ENCODE measurements at regions not wholly inside any gene's neighbourhood (a gene's known extent, or its start where the extent isn't known, plus 50 kb on each side); places are given as distances from the start of the nearest gene placed in this dataset.

- TF ChIP-seq NR3C1 (CRISPR knock-in tag; conservative IDR thresholded peaks at IDR 0.05; ENCODE audit: low read depth) (no peak), NFYB (CRISPR knock-in tag; conservative IDR thresholded peaks at IDR 0.05; ENCODE audit: low read depth) (no peak), NFE2L1 (CRISPR knock-in tag; IDR thresholded peaks at IDR 0.05) (no peak), E2F4 (CRISPR knock-in tag; IDR thresholded peaks at IDR 0.05; ENCODE audit: borderline replicate concordance, low read depth) (no peak), ATF3 (CRISPR knock-in tag; conservative IDR thresholded peaks at IDR 0.05) (no peak), FOXP1 (CRISPR knock-in tag; IDR thresholded peaks at IDR 0.05; ENCODE audit: borderline replicate concordance) (no peak), SMAD3 (CRISPR knock-in tag; IDR thresholded peaks at IDR 0.05; ENCODE audit: borderline replicate concordance) (no peak)
- TF ChIP-seq, protein P1, sequence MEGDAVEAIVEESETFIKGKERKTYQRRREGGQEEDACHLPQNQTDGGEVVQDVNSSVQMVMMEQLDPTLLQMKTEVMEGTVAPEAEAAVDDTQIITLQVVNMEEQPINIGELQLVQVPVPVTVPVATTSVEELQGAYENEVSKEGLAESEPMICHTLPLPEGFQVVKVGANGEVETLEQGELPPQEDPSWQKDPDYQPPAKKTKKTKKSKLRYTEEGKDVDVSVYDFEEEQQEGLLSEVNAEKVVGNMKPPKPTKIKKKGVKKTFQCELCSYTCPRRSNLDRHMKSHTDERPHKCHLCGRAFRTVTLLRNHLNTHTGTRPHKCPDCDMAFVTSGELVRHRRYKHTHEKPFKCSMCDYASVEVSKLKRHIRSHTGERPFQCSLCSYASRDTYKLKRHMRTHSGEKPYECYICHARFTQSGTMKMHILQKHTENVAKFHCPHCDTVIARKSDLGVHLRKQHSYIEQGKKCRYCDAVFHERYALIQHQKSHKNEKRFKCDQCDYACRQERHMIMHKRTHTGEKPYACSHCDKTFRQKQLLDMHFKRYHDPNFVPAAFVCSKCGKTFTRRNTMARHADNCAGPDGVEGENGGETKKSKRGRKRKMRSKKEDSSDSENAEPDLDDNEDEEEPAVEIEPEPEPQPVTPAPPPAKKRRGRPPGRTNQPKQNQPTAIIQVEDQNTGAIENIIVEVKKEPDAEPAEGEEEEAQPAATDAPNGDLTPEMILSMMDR (IDR thresholded peaks at IDR 0.05): no peak
- TF ChIP-seq, protein P2, sequence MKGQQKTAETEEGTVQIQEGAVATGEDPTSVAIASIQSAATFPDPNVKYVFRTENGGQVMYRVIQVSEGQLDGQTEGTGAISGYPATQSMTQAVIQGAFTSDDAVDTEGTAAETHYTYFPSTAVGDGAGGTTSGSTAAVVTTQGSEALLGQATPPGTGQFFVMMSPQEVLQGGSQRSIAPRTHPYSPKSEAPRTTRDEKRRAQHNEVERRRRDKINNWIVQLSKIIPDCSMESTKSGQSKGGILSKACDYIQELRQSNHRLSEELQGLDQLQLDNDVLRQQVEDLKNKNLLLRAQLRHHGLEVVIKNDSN (CRISPR knock-in tag; IDR thresholded peaks at IDR 0.05): no peak
- TF ChIP-seq, protein P3, sequence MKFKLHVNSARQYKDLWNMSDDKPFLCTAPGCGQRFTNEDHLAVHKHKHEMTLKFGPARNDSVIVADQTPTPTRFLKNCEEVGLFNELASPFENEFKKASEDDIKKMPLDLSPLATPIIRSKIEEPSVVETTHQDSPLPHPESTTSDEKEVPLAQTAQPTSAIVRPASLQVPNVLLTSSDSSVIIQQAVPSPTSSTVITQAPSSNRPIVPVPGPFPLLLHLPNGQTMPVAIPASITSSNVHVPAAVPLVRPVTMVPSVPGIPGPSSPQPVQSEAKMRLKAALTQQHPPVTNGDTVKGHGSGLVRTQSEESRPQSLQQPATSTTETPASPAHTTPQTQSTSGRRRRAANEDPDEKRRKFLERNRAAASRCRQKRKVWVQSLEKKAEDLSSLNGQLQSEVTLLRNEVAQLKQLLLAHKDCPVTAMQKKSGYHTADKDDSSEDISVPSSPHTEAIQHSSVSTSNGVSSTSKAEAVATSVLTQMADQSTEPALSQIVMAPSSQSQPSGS (CRISPR knock-in tag; IDR thresholded peaks at IDR 0.05; ENCODE audit: borderline replicate concordance, low read depth): no peak
Measured at GRCh38 chr13:59280297-59280696, 883.4 kb downstream of the DIAPH3 start.

Measured in WTC11 (cell line).